IgD-negative memory B cell (primary cell): ENCODE measurements at regions not wholly inside any gene's neighbourhood (a gene's known extent, or its start where the extent isn't known, plus 50 kb on each side); places are given as distances from the start of the nearest gene placed in this dataset.

Source experiments
- H3K27ac Mint-ChIP-seq, 3 donors: one replicate each; pipeline ENCODE4 v1.8.0; 2020 to 2022; ENCODE audit warnings: mild to moderate bottlenecking in 3 of 3, mixed read lengths in 3 of 3, moderate library complexity in 1 of 3
- H3K27me3 Mint-ChIP-seq: one replicate; pipeline ENCODE4 v1.8.0; 2021; ENCODE audit warnings: mixed read lengths
- H3K36me3 Mint-ChIP-seq: one replicate; pipeline ENCODE4 v1.8.0; 2020; ENCODE audit warnings: mild to moderate bottlenecking, mixed read lengths
- H3K4me1 Mint-ChIP-seq, 3 donors: one replicate each; pipeline ENCODE4 v1.8.0; 2020 to 2022; ENCODE audit warnings: mixed read lengths in 3 of 3, mild to moderate bottlenecking in 1 of 3
- H3K4me3 Mint-ChIP-seq, 4 donors: one replicate each; pipeline ENCODE4 v1.8.0; 2020 to 2022; ENCODE audit warnings: mild to moderate bottlenecking in 4 of 4, mixed read lengths in 4 of 4, moderate library complexity in 3 of 4
- H3K9me3 Mint-ChIP-seq, 3 donors: one replicate each; pipeline ENCODE4 v1.8.0; 2020 to 2021; ENCODE audit warnings: mixed read lengths in 3 of 3, mild to moderate bottlenecking in 1 of 3

DNA sequence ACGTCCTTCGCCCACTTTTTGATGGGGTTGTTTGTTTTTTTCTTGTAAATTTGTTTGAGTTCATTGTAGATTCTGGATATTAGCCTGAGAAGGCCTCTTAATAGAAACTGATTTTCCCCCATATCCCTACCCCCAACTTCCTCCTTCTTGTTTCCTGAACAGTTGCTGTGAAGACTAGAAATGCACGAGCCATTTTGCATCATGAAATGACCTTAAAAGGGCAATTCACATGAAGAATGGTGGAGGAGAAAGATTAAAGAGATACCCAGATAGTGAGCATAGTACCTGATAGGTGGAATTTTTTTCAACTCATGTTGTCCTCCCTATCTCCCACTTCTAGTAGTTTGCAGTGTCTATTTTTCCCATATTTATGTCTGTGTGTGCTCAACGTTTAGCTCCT lies 55.2 kb upstream of the KCNH8 start:
- H3K4me1 Mint-ChIP-seq: peaks cover 0 to 9% (median 4%) of the 10 kb centered on the region in 3 donors
- H3K27ac Mint-ChIP-seq: no peak overlapping the region
- H3K27me3 Mint-ChIP-seq: no peaks in the 10 kb centered on the region
- H3K36me3 Mint-ChIP-seq: no peaks in the 10 kb centered on the region
- peaks cover 0 to 3% (median 3%) of the 10 kb centered on the region in 3 donors for H3K9me3 Mint-ChIP-seq
- H3K4me3 Mint-ChIP-seq: no peak overlapping the region

DNA sequence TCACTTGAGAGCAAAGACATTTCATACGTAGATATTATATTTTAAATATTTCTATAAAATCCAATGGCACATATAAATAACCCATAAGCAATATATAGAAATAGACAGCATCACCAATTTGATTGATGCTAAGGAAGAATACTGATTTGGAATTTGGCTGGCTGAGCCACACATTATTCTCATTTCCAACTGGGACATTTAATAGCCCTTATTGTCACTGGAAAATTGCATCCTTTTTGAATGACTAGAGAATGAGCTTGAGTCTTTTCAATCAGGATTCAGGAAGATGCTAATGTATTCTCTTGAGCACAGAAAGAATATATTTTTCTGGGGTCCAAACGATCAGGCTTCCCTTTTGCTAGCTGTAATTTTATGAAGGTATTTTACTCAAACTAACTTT lies 70.9 kb upstream of the KCNH8 start:
- Mint-ChIP-seq H3K4me1 (peaks cover 0 to 1% (median 0%) of the 10 kb centered on the region in 3 donors), H3K4me3 (no peak overlapping the region), H3K27ac (no peak overlapping the region), H3K9me3 (peaks cover 0 to 1% (median 0%) of the 10 kb centered on the region in 3 donors), H3K27me3 (peaks cover 8% of the 10 kb centered on the region), H3K36me3 (no peaks in the 10 kb centered on the region)

DNA sequence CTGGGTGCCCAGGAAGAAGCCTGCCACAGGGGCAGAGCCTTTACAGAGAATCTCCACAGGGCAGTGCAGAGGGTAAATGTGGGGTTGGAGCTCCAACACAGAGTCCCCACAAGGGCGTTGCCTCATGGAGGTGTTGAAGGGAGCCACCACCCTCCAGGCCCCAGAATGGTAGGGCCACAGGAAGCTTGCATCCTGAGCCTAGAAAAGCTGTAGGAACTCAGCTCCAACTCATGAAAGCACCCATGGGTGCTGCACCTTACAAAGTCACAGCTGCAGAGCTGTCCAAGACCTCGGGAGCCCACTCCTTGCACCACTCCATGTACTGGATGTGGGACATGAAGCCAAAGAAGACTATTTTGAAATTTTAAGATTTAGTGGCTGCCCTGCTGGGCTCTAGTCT lies 73.3 kb upstream of the KCNH8 start:
- H3K36me3 Mint-ChIP-seq: no peaks in the 10 kb centered on the region
- peaks cover 0 to 1% (median 0%) of the 10 kb centered on the region in 3 donors for H3K4me1 Mint-ChIP-seq
- H3K27me3 Mint-ChIP-seq: peaks cover 8% of the 10 kb centered on the region
- H3K27ac Mint-ChIP-seq: no peak overlapping the region
- peaks cover 0 to 1% (median 0%) of the 10 kb centered on the region in 3 donors for H3K9me3 Mint-ChIP-seq
- no peak overlapping the region for H3K4me3 Mint-ChIP-seq

DNA sequence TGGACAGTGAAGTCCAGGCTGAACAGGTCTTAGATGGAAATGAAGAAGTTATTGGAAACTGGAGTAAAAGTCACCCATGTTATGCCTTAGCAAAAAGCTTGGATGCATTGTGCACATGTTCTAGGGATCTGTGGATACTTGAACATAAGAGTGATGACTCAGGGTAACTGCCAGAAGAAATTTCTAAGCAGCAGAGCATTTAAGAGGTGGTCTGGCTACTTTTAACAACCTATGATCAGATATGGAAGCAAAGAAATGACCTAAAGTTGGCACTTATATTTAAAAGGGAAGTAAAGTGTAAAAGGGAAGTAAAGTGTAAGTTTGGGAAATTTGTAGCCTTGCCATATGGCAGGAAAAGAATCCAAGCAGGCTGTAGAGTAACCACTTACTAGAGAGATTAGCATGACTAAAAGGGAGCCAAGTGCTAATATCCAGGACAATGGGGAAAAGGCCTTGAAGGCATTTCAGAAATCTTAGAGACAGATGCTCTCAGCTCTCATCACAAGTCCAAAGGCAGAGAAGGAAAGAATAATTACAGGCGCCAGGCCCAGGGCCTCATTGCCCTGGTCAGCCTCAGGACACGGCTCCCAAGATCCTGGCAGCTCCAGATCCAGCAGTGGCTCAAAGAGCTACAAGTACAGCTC lies 73.9 kb upstream of the KCNH8 start:
- Mint-ChIP-seq H3K27ac (no peak overlapping the region), H3K9me3 (peaks cover 0 to 1% (median 0%) of the 10 kb centered on the region in 3 donors), H3K27me3 (peaks cover 8% of the 10 kb centered on the region), H3K4me3 (no peak overlapping the region), H3K4me1 (peaks cover 0 to 1% (median 0%) of the 10 kb centered on the region in 3 donors), H3K36me3 (no peaks in the 10 kb centered on the region)

DNA sequence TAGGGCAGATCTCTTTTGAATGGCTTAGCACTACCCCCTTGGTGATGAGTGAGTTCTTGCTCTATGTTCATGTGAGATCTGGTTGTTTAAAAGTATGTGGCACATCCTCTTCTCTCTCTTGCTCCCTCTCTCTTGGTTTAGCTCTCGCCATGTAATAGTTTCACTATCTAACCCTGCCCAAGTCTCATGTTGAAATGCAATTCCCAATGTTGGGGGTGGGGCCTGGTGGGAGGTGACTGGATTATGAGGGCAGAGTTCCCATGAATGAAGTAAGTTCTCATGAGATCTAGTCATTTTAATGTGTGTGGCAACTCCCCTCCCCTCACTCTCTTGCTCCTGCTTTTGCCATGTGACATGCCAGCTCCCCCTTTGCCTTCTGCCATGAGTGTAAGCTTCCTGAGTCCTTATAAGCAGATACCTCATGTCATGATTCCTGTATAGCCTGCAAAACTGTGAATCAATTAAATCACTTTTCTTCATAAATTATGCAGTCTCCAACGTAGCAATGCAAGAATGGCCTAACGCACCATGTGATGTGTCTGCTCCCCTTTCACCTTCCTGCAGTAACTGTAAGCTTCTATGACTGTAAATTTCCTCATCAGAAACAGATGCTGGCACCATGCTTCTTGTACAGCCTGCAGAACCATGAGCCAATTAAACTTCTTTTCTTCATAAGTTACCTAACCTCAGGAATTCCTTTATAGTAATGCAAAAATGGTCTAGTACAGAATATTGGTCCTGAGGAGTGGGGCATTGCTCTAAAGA lies 74.8 kb upstream of the KCNH8 start:
- peaks cover 0 to 1% (median 0%) of the 10 kb centered on the region in 3 donors for H3K4me1 Mint-ChIP-seq
- H3K4me3 Mint-ChIP-seq: no peak overlapping the region
- peaks cover 8% of the 10 kb centered on the region for H3K27me3 Mint-ChIP-seq
- peak overlapping the region in 1 of 3 donors; percentile 2 for H3K27ac Mint-ChIP-seq
- peaks cover 0 to 4% (median 1%) of the 10 kb centered on the region in 3 donors for H3K9me3 Mint-ChIP-seq
- no peaks in the 10 kb centered on the region for H3K36me3 Mint-ChIP-seq

DNA sequence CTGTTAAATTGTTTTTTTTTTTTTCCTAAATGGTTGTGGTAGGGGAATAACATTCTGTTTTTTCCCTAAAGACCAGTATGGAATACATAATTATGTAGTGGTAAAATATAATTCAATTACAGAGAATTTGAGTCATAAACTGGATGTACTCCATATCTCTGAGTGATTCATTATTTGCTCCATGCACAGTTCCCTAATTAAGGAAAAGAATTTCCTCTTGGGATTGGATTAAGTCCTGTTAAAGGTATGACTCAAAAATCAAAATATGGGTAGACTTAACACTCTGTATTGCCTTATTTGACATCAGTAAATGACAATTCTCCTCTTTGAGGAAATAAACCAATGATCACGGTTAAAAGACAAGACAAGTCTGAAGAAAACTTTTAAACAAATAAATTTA lies 78.0 kb upstream of the KCNH8 start:
- H3K27me3 Mint-ChIP-seq: no peaks in the 10 kb centered on the region
- H3K9me3 Mint-ChIP-seq: peaks cover 0 to 7% (median 0%) of the 10 kb centered on the region in 3 donors
- no peak overlapping the region for H3K4me3 Mint-ChIP-seq
- no peak overlapping the region for H3K27ac Mint-ChIP-seq
- no peaks in the 10 kb centered on the region for H3K36me3 Mint-ChIP-seq
- H3K4me1 Mint-ChIP-seq: peaks cover 0 to 1% (median 0%) of the 10 kb centered on the region in 3 donors

DNA sequence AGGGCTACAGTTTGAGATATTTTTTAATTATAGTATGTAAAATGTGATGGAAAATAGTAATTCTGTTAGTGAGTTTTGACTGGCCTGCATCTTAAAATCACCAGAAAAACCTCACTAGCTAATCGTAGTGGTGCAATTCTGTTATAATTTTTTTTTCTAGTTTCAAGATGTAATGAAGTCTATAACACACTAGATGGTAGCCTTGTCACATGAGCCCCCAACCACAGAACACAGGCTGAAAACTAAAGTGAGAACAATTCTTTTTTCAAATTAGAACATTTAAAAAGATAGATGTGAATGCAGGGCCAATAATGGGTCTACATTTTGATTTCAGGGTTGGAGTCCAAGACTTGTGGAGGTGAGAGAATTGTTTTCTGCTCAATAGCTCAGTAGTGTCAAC lies 83.3 kb upstream of the KCNH8 start:
- Mint-ChIP-seq H3K27me3 (no peaks in the 10 kb centered on the region), H3K27ac (no peak overlapping the region), H3K9me3 (peaks cover 0 to 7% (median 0%) of the 10 kb centered on the region in 3 donors), H3K4me1 (no peaks in the 10 kb centered on the region), H3K4me3 (no peak overlapping the region), H3K36me3 (no peaks in the 10 kb centered on the region)

DNA sequence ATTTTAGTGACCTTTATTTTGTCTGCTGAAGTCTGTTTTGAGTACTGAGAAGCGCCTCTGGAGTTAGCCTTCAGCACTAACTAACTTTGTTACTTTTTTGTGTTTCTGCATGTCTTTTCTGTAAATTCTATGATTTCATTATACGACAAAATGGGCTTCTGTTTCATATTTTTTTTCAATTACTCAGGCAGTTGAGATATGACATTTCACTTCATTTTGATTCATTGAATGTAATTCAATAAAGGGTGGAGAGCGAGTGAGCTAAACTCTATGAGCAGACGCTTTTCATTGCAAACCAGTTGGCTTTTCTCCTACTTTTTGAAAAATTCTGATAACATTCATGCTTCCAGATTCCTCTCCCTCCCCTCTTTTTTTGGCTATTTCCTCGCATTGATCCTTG lies 84.4 kb upstream of the KCNH8 start:
- H3K36me3 Mint-ChIP-seq: no peaks in the 10 kb centered on the region
- no peak overlapping the region for H3K27ac Mint-ChIP-seq
- H3K9me3 Mint-ChIP-seq: peaks cover 0 to 6% (median 0%) of the 10 kb centered on the region in 3 donors
- no peaks in the 10 kb centered on the region for H3K27me3 Mint-ChIP-seq
- H3K4me3 Mint-ChIP-seq: no peak overlapping the region
- no peaks in the 10 kb centered on the region for H3K4me1 Mint-ChIP-seq

DNA sequence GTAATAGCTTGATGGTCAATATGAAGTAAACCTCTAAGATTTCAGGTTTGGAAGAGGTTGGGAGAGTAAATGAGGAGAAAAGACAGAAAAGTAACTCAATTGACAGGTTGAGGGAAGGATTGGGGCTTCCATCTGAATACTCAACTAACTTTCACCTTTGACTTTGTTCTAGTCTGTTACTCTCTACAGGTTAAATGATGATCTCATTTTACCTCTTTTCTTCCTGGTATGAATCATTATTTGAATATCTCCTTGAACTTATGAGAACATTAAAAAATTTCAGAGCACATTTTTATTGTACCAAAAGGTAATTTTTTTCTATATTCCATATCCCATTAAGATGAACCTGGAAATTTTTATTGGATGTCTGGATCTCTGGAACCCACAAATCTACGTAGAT lies 87.9 kb upstream of the KCNH8 start:
- Mint-ChIP-seq H3K4me3 (no peak overlapping the region), H3K27me3 (peaks cover 2% of the 10 kb centered on the region), H3K27ac (no peak overlapping the region), H3K4me1 (no peaks in the 10 kb centered on the region), H3K36me3 (no peaks in the 10 kb centered on the region), H3K9me3 (no peaks in the 10 kb centered on the region)

DNA sequence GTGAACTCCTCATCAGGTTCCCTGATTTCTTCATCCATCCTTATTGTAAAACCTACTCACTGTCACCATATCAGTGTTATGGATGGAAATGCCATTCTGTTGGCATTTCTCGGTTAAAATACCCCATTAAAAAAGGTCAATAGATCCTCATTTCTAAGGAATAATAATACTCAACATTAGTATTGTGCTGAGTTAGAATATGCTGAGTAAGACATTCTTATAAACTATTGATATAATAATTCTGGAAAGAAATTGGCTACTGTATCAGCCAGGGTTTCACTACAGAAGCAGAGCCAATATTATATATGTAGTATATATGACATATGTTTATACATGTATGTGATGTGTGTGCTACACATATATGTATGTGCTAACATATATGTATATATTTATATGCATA lies 95.4 kb upstream of the KCNH8 start:
- Mint-ChIP-seq H3K4me1 (no peaks in the 10 kb centered on the region), H3K9me3 (no peaks in the 10 kb centered on the region), H3K27me3 (no peaks in the 10 kb centered on the region), H3K4me3 (no peak overlapping the region), H3K36me3 (no peaks in the 10 kb centered on the region), H3K27ac (no peak overlapping the region)

DNA sequence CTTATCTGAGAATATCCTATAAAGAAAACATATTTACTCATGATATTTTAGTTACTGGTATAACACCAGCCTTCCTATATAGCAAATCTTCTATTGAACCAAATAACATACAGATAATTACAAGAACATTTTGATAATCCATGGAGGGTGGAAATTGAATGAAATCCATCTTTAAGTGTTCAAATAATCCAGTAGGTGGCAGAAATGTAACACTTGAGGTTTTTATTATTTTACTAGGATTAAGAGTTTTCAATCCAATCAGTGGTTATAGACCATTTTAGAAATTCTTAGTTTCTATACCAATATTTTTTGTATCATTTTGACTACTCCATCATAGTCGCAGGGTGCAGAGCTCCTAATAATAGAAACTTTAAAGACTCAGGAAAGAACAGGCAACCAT lies 101.9 kb upstream of the KCNH8 start:
- Mint-ChIP-seq H3K4me1 (no peaks in the 10 kb centered on the region), H3K9me3 (no peaks in the 10 kb centered on the region), H3K27ac (no peak overlapping the region), H3K36me3 (no peaks in the 10 kb centered on the region), H3K27me3 (no peaks in the 10 kb centered on the region), H3K4me3 (no peak overlapping the region)

DNA sequence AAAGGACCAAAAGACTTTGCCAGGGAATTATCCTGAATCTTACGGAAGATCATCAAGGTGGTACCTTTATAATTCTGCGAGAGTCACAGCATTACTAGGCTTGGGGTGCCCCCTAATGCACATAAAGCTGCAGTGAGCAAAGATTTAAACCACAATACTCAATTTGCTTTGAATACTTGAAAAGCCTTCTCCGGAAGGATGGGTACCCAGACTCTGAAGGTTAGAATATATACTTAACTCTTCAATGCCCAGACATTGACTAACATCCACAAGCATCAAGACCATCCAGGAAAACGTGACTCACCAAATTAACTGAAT lies 117.8 kb upstream of the KCNH8 start:
- H3K4me3 Mint-ChIP-seq: no peak overlapping the region
- H3K27ac Mint-ChIP-seq: no peak overlapping the region
- peaks cover 7% of the 10 kb centered on the region for H3K27me3 Mint-ChIP-seq

DNA sequence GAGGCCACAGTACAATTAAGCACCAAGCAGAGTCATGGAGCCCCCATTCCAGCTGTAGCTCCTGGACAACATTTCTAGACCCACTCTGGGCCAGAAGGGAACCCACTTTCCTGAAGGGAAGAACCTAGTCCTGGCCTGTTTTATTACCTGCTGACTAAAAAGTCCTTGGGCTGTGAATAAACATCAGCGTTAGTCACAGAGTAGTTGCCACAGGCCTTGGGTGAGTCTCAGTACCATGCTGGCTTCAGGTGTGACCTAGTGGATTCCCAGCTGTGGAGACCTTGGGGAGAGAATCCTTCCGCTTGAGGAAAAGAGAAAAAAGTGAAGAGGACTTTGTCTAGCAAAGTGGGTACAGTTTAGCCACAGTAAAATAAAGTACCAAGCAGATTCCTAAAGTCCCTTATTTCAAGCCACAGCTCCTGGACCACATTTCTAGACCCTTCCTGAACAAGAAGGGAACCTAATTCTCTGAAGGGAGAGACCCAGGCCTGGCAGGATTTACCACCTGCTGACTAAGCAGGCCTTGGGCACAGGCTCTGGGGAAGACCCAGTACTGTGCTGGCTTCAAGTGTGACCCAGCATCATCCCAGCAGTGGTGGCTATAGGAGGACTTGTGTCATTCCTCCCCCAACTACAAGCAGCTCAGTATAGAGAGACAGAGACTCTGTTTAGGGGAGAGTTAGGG lies 118.3 kb upstream of the KCNH8 start:
- H3K27ac Mint-ChIP-seq: no peak overlapping the region
- H3K9me3 Mint-ChIP-seq: peaks cover 0 to 2% (median 0%) of the 10 kb centered on the region in 3 donors
- H3K4me1 Mint-ChIP-seq: peaks cover 0 to 1% (median 0%) of the 10 kb centered on the region in 3 donors
- H3K36me3 Mint-ChIP-seq: no peaks in the 10 kb centered on the region
- peaks cover 7% of the 10 kb centered on the region for H3K27me3 Mint-ChIP-seq
- no peak overlapping the region for H3K4me3 Mint-ChIP-seq

More for the DNA sequence above, 117.8 kb upstream of the KCNH8 start:
- H3K4me1 Mint-ChIP-seq: peaks cover 0 to 1% (median 0%) of the 10 kb centered on the region in 3 donors
- H3K36me3 Mint-ChIP-seq: no peaks in the 10 kb centered on the region
- peaks cover 0 to 2% (median 1%) of the 10 kb centered on the region in 3 donors for H3K9me3 Mint-ChIP-seq

DNA sequence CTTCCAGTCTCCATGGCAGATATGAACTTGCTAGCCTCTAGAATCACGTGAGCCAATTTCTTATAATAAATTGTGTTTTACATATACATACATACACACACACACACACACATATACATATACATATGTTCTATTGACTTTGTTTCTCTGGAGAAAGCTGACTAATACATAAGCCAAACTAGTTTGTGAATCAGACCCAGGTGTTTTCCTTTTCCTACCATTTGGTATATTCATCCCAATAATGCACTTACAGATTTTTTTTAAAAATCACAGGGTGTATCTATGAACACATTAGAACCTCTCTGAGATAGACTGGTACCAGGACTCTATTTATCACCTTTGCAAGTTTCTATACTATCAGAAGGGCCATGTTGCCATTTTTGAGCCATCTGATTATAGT lies 122.9 kb upstream of the KCNH8 start:
- Mint-ChIP-seq H3K9me3 (peaks cover 0 to 2% (median 0%) of the 10 kb centered on the region in 3 donors), H3K4me1 (peaks cover 0 to 1% (median 0%) of the 10 kb centered on the region in 3 donors), H3K27ac (no peak overlapping the region), H3K4me3 (no peak overlapping the region), H3K27me3 (peaks cover 7% of the 10 kb centered on the region), H3K36me3 (no peaks in the 10 kb centered on the region)

DNA sequence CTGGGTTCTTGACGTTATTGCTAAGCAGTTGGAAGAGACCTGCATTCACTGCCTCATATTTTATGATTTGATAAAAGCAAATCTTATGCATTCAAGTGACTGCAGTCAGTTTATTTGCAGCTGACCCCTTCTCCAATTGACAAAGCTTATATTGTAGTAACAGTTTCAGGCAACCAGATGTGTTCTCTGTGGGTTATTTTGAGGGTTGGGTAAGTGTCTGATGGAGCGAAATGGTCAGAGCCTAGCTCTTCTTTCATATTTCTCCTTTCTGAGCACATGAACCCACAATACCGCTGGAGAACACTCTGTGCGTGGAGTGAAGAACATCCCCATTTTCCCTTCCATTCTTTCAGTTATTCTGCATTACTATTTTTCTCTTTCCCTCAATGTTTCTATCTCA lies 125.8 kb upstream of the KCNH8 start:
- H3K9me3 Mint-ChIP-seq: peaks cover 0 to 2% (median 0%) of the 10 kb centered on the region in 3 donors

More for the DNA sequence above, 125.8 kb upstream of the KCNH8 start:
- Mint-ChIP-seq H3K4me3 (no peak overlapping the region), H3K4me1 (no peaks in the 10 kb centered on the region), H3K27ac (no peak overlapping the region), H3K27me3 (peaks cover 3% of the 10 kb centered on the region), H3K36me3 (no peaks in the 10 kb centered on the region)
